Muscle layer of colon (tissue), 2 donors: ENCODE measurements at regions not wholly inside any gene's neighbourhood (a gene's known extent, or its start where the extent isn't known, plus 50 kb on each side); places are given as distances from the start of the nearest gene placed in this dataset.

ENCODE experiments used
- H3K27ac ChIP-seq: one replicate; pipeline ENCODE4 v1.7.0; 2013; ENCODE audit warnings: low read depth, mild to moderate bottlenecking, low read length, moderate library complexity
- H3K27me3 ChIP-seq, 2 donors: one replicate each; pipeline ENCODE4 v1.7.0; 2013; ENCODE audit warnings: low read length in 2 of 2, mild to moderate bottlenecking in 2 of 2; ENCODE audit not compliant: insufficient read depth in 2 of 2, control insufficient read depth in 1 of 2
- H3K36me3 ChIP-seq: one replicate; pipeline ENCODE4 v1.7.0; 2013; ENCODE audit warnings: mild to moderate bottlenecking, low read length; ENCODE audit not compliant: insufficient read depth
- H3K4me1 ChIP-seq: one replicate; pipeline ENCODE4 v1.7.0; 2013; ENCODE audit warnings: mild to moderate bottlenecking, low read length; ENCODE audit not compliant: insufficient read depth
- H3K4me3 ChIP-seq, 2 donors: one replicate each; pipeline ENCODE4 v1.7.0; 2013; ENCODE audit warnings: low read length in 2 of 2, low read depth in 1 of 2, mild to moderate bottlenecking in 1 of 2, moderate library complexity in 1 of 2
- H3K9ac ChIP-seq: one replicate; pipeline ENCODE4 v1.7.0; 2013; ENCODE audit warnings: low read length
- H3K9me3 ChIP-seq: one replicate; pipeline ENCODE4 v1.7.0; 2013; ENCODE audit warnings: mild to moderate bottlenecking, low read length
- donor health status: abdominal sarcoma.
- donor health status: Adenocarcinoma of cecum.

GRCh38 chr6:26193467-26194328 is 106.5 kb downstream of the HFE start:
- no peaks in the 10 kb centered on the region for H3K9me3 ChIP-seq
- no peak overlapping the region for H3K9ac ChIP-seq
- H3K36me3 ChIP-seq: no peaks in the 10 kb centered on the region
- no peak overlapping the region for H3K4me3 ChIP-seq
- peaks cover 17% of the 10 kb centered on the region for H3K4me1 ChIP-seq
- H3K27ac ChIP-seq: no peak overlapping the region
- peaks cover 0 to 3% of the 10 kb centered on the region in 2 donors for H3K27me3 ChIP-seq

- no peak overlapping the region for H3K9ac ChIP-seq
- H3K27ac ChIP-seq: peak overlapping the region; percentile 87
- no peak overlapping the region for H3K4me3 ChIP-seq
- no peaks in the 10 kb centered on the region for H3K9me3 ChIP-seq
- H3K4me1 ChIP-seq: peaks cover 17% of the 10 kb centered on the region
- no peaks in the 10 kb centered on the region for H3K36me3 ChIP-seq
- H3K27me3 ChIP-seq: no peaks in the 10 kb centered on the region
Measured at GRCh38 chr6:26194329-26194701, 107.1 kb downstream of the HFE start.

- Histone ChIP-seq H3K9me3 (no peaks in the 10 kb centered on the region), H3K36me3 (no peaks in the 10 kb centered on the region), H3K4me3 (peak overlapping the region; percentile 34 to 84), H3K9ac (peak overlapping the region; percentile 47), H3K27me3 (no peaks in the 10 kb centered on the region), H3K27ac (peak overlapping the region; percentile 87), H3K4me1 (peaks cover 17% of the 10 kb centered on the region)
Measured at GRCh38 chr6:26194816-26195375, 107.7 kb downstream of the HFE start.

- H3K27ac ChIP-seq: peak overlapping the region; percentile 87
- no peaks in the 10 kb centered on the region for H3K27me3 ChIP-seq
- H3K9ac ChIP-seq: peak overlapping the region; percentile 47
- no peaks in the 10 kb centered on the region for H3K36me3 ChIP-seq
- peaks cover 17% of the 10 kb centered on the region for H3K4me1 ChIP-seq
- H3K9me3 ChIP-seq: no peaks in the 10 kb centered on the region
- H3K4me3 ChIP-seq: peak overlapping the region; percentile 38 to 84
Measured at GRCh38 chr6:26195376-26195923, 108.2 kb downstream of the HFE start.

- Histone ChIP-seq H3K4me3 (peak overlapping the region; percentile 52 to 84), H3K9me3 (no peaks in the 10 kb centered on the region), H3K4me1 (peaks cover 17% of the 10 kb centered on the region), H3K9ac (peak overlapping the region; percentile 47), H3K27me3 (no peaks in the 10 kb centered on the region), H3K27ac (peak overlapping the region; percentile 87), H3K36me3 (no peaks in the 10 kb centered on the region)
Measured at GRCh38 chr6:26195924-26196845, 109.0 kb downstream of the HFE start.

GRCh38 chr6:26196846-26197635 is 109.8 kb downstream of the HFE start:
- Histone ChIP-seq H3K27ac (peak overlapping the region; percentile 85), H3K36me3 (no peaks in the 10 kb centered on the region), H3K27me3 (no peaks in the 10 kb centered on the region), H3K4me1 (peaks cover 17% of the 10 kb centered on the region), H3K4me3 (peak overlapping the region; percentile 52 to 84), H3K9ac (peak overlapping the region; percentile 82), H3K9me3 (no peaks in the 10 kb centered on the region)

GRCh38 chr6:26197636-26197932 is 110.4 kb downstream of the HFE start:
- H3K4me1 ChIP-seq: peaks cover 17% of the 10 kb centered on the region
- H3K27ac ChIP-seq: peak overlapping the region; percentile 85
- H3K4me3 ChIP-seq: peak overlapping the region; percentile 52 to 84
- peak overlapping the region; percentile 82 for H3K9ac ChIP-seq
- H3K27me3 ChIP-seq: no peaks in the 10 kb centered on the region
- H3K9me3 ChIP-seq: no peaks in the 10 kb centered on the region
- no peaks in the 10 kb centered on the region for H3K36me3 ChIP-seq

GRCh38 chr6:26197933-26198721 is 110.9 kb downstream of the HFE start:
- Histone ChIP-seq H3K27me3 (no peaks in the 10 kb centered on the region), H3K9me3 (no peaks in the 10 kb centered on the region), H3K9ac (peak overlapping the region; percentile 82), H3K4me3 (peak overlapping the region; percentile 43 to 84), H3K27ac (peak overlapping the region; percentile 85), H3K36me3 (no peaks in the 10 kb centered on the region), H3K4me1 (peaks cover 17% of the 10 kb centered on the region)

- Histone ChIP-seq H3K27ac (peak overlapping the region; percentile 85), H3K4me3 (peak overlapping the region; percentile 43 to 84), H3K27me3 (no peaks in the 10 kb centered on the region), H3K9ac (peak overlapping the region; percentile 82), H3K9me3 (no peaks in the 10 kb centered on the region), H3K4me1 (peaks cover 17% of the 10 kb centered on the region), H3K36me3 (no peaks in the 10 kb centered on the region)
Measured at GRCh38 chr6:26198722-26199056, 111.5 kb downstream of the HFE start.

- no peaks in the 10 kb centered on the region for H3K36me3 ChIP-seq
- peak overlapping the region; percentile 82 for H3K9ac ChIP-seq
- peak overlapping the region; percentile 85 for H3K27ac ChIP-seq
- H3K9me3 ChIP-seq: no peaks in the 10 kb centered on the region
- peak overlapping the region; percentile 43 to 84 for H3K4me3 ChIP-seq
- H3K4me1 ChIP-seq: peaks cover 17% of the 10 kb centered on the region
- no peaks in the 10 kb centered on the region for H3K27me3 ChIP-seq
Measured at GRCh38 chr6:26199057-26199772, 112.0 kb downstream of the HFE start.
